ENCODE measurements at regions not wholly inside any gene's neighbourhood (a gene's known extent, or its start where the extent isn't known, plus 50 kb on each side); places are given as distances from the start of the nearest gene placed in this dataset.

DNA sequence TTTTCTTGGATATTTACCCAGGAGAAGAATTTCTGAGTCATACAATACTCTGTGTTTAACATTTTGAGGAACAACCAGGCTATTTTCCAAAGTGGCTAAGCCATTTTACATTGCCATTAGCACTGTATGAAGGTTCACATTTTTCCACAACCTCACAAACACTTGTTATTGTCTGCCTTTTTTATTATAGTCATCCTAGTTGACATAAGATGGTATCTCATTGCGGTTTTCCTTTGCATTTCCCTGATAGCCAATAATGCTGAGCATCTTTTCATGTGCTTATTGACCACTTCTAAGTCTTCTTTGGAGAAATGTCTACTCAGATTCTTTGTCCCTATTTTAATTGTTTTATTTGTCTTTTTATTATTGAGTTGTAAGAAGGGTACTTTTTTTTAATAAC, 107.4 kb upstream of the CES5A start:
- TF ChIP-seq, protein P1, sequence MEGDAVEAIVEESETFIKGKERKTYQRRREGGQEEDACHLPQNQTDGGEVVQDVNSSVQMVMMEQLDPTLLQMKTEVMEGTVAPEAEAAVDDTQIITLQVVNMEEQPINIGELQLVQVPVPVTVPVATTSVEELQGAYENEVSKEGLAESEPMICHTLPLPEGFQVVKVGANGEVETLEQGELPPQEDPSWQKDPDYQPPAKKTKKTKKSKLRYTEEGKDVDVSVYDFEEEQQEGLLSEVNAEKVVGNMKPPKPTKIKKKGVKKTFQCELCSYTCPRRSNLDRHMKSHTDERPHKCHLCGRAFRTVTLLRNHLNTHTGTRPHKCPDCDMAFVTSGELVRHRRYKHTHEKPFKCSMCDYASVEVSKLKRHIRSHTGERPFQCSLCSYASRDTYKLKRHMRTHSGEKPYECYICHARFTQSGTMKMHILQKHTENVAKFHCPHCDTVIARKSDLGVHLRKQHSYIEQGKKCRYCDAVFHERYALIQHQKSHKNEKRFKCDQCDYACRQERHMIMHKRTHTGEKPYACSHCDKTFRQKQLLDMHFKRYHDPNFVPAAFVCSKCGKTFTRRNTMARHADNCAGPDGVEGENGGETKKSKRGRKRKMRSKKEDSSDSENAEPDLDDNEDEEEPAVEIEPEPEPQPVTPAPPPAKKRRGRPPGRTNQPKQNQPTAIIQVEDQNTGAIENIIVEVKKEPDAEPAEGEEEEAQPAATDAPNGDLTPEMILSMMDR (IDR thresholded peaks at IDR 0.05) = no peak
- H3K27ac ChIP-seq = no peak overlapping the region
- intact Hi-C loops (cut with DNase I) = no loop called here
- no peaks in the 10 kb centered on the region for H3K4me1 ChIP-seq
- H3K4me3 ChIP-seq = no peak overlapping the region
- no peaks in the 10 kb centered on the region for H3K27me3 ChIP-seq
- no peaks in the 10 kb centered on the region for H3K36me3 ChIP-seq
- no peaks in the 10 kb centered on the region for H3K9me3 ChIP-seq
- no peak for DNase-seq (ENCODE audit: low spot score in 2 of 2)

DNA sequence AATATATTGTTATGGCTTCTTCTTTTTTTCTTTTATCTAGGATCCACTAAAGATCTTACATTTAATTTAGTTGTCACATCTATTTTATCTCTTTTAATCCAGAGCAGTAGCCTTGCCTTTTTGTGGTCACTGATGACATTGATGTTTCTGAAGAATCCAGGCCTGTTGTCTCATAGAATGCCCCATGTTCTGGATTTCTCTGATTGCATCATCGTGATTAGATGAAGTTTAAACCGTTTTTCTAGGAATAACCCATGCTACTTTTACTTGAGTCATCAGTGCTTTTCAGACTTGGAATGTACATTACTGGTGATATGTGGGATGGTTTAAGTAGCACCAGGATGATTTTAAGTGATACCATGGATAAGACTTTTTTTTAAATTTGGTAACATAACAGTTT, 106.4 kb upstream of the CES5A start:
- H3K4me3 ChIP-seq = no peak overlapping the region
- intact Hi-C loops (cut with DNase I) = no loop called here
- H3K27me3 ChIP-seq = no peaks in the 10 kb centered on the region
- TF ChIP-seq, protein P1 (IDR thresholded peaks at IDR 0.05) = no peak
- H3K9me3 ChIP-seq = no peaks in the 10 kb centered on the region
- no peak overlapping the region for H3K27ac ChIP-seq
- no peaks in the 10 kb centered on the region for H3K4me1 ChIP-seq
- H3K36me3 ChIP-seq = no peaks in the 10 kb centered on the region
- DNase-seq (ENCODE audit: low spot score in 2 of 2) = no peak

DNA sequence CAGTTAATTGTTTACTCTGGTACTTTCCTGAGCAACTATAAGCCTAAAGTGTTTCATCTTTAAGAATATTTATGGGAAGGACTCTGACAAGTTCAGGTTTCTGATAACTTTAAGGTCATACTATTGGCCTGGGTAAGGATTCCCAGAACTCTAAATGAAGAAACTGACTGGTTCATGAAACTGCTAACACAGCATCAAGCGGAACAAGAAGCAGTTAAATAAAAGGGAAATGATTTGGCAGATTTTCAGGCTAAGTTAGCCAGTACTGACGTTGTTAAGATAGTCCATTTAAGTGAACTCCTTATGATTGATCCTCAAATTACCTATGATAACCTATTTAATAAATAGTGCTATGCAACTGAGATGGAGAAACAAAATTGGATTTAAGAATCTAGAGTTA, 101.6 kb upstream of the CES5A start:
- no peaks in the 10 kb centered on the region for H3K4me1 ChIP-seq
- H3K36me3 ChIP-seq = no peaks in the 10 kb centered on the region
- H3K27ac ChIP-seq = no peak overlapping the region
- no peak for DNase-seq (ENCODE audit: low spot score in 2 of 2)
- intact Hi-C loops (cut with DNase I) = no loop called here
- no peaks in the 10 kb centered on the region for H3K27me3 ChIP-seq
- H3K9me3 ChIP-seq = no peaks in the 10 kb centered on the region
- no peak overlapping the region for H3K4me3 ChIP-seq
- TF ChIP-seq, protein P1 (IDR thresholded peaks at IDR 0.05) = no peak

DNA sequence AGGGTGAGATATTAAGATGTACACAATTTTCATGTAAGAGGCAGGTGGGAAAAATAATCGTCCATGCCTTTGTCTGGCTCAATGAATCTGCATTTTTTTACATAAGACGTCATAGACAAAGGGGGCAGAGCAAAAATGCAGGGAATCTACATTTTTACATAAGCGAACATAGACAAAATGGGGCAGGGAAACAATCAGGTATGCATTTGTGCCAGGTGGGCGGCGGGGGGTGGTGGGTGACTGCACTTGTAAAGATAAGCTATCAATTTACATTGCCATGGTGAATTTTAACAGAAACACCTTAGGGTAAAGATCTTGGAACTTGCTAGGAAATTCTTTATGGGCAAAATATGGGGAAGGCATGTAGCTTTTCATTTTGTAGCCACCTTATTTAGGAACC, 96.3 kb upstream of the CES5A start:
- no peak for DNase-seq (ENCODE audit: low spot score in 2 of 2)
- no peaks in the 10 kb centered on the region for H3K27me3 ChIP-seq
- intact Hi-C loops (cut with DNase I) = no loop called here
- no peak overlapping the region for H3K4me3 ChIP-seq
- no peaks in the 10 kb centered on the region for H3K36me3 ChIP-seq
- no peak overlapping the region for H3K27ac ChIP-seq
- TF ChIP-seq, protein P1 (IDR thresholded peaks at IDR 0.05) = no peak
- H3K9me3 ChIP-seq = no peaks in the 10 kb centered on the region
- H3K4me1 ChIP-seq = no peaks in the 10 kb centered on the region

DNA sequence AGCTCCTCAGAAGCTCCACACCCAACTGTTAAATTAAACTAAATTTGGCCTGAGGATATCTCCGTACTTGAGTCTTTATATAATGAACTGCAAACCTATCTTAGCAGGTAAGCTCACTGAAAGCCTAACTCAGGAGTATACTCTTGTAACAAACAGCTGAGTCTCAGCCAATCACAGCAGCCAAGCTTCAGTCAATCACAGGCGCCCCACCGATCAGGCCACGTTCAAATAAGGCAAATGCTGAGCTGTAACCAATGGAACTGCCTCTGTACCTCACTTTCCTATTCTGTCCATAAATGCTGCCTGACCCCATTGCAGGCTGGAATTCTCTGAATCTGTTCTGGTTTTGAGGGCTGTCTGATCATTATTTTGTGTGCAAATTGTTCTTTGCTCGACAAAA, 93.0 kb upstream of the CES5A start:
- no peaks in the 10 kb centered on the region for H3K9me3 ChIP-seq
- DNase-seq (ENCODE audit: low spot score in 2 of 2) = no peak
- H3K4me1 ChIP-seq = no peaks in the 10 kb centered on the region
- H3K4me3 ChIP-seq = no peak overlapping the region
- H3K27me3 ChIP-seq = no peaks in the 10 kb centered on the region
- intact Hi-C loops (cut with DNase I) = no loop called here
- H3K36me3 ChIP-seq = no peaks in the 10 kb centered on the region
- TF ChIP-seq, protein P1 (IDR thresholded peaks at IDR 0.05) = no peak
- no peak overlapping the region for H3K27ac ChIP-seq

DNA sequence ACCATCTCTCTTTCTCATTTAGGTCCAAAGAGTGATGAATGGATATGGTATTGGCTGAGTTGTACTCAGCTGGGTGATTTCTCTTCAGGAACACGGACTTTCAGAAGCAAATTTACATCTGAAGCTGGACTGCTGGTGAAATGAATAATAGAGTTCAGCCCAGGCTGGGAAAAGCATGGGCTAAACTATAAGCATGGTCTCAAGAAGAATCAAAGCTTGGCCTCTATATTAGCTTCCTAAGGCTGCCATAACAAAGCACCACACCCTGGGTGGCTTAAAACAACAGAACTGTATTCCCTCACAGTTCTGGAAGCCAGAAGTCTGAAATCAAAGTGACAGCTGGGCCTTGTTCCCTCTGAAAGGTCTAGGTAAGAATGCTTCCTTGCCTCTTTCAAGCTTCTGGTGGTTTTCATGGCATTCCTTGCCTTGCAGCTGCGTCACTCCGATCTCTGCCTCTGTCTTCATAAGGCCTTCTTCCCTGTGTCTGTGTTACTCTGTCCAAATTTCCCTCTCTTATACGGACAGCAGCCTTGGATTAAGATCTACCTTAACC, 89.8 kb upstream of the CES5A start:
- DNase-seq (ENCODE audit: low spot score in 2 of 2) = no peak
- no peaks in the 10 kb centered on the region for H3K36me3 ChIP-seq
- intact Hi-C loops (cut with DNase I) = no loop called here
- H3K4me1 ChIP-seq = no peaks in the 10 kb centered on the region
- no peak overlapping the region for H3K27ac ChIP-seq
- no peak overlapping the region for H3K4me3 ChIP-seq
- no peaks in the 10 kb centered on the region for H3K27me3 ChIP-seq
- H3K9me3 ChIP-seq = no peaks in the 10 kb centered on the region
- TF ChIP-seq, protein P1 (IDR thresholded peaks at IDR 0.05) = no peak

Data from ascending aorta (tissue), 2 donors.